Retinal pigment epithelial cell (primary cell): ENCODE measurements at regions not wholly inside any gene's neighbourhood (a gene's known extent, or its start where the extent isn't known, plus 50 kb on each side); places are given as distances from the start of the nearest gene placed in this dataset.

Source experiments
- DNase-seq: peaks from one replicate; pipeline ENCODE4 v3.0.0-alpha.2; 2010; ENCODE audit warnings: low read depth
- H3K4me3 ChIP-seq: 2 replicates; pipeline ENCODE4 v1.5.1; 2011; ENCODE audit warnings: mild to moderate bottlenecking, low read length, control low read depth, moderate library complexity
- TF ChIP-seq, protein P1 (sequence below): conservative IDR thresholded peaks from 2 replicates; pipeline ENCODE4 v1.5.1; 2011; ENCODE audit warnings: low read depth, low read length, control low read depth, inconsistent platforms

DNA sequence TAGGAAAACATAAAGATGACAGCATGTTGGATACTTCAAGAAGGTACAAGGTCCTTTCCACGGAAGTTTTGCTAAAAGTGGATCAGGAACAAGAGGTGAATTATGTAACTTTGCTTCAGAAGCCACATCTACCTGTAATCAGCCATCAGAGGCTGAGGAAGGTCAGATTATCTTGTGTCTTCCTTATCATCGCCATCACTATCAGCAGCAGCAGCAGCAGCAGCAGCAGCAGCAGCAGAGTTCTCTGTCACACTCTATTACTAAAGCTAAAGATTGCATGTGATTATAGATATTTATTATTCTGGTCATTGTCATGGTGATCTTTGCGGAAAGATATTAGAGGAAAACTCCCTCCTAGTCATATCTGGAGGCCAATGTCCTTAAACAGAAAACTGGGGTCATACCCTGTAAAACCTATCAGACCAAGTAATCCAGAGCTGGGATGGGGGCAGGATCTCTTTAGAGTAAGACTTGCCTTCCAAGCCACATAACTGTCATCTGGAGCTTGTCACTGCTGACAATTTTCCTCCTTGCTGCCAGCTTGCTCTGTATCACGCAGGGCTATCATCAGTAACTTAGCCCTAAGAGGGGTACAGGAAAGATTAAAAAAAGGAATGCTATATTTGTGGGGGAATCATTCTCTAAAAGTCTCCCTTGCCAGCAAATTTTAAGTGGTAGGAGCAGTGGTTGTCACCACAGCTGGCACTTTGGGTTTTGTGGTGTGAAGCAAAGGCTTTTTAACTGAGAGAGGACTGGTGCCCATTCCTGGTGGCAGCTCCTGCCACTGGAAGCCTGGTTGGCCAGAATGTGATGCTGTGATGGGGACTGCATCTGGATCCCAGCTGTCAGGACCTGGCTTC lies 130.9 kb upstream of the RASGRP1 start:
- no peak overlapping the region for H3K4me3 ChIP-seq
- TF ChIP-seq, protein P1, sequence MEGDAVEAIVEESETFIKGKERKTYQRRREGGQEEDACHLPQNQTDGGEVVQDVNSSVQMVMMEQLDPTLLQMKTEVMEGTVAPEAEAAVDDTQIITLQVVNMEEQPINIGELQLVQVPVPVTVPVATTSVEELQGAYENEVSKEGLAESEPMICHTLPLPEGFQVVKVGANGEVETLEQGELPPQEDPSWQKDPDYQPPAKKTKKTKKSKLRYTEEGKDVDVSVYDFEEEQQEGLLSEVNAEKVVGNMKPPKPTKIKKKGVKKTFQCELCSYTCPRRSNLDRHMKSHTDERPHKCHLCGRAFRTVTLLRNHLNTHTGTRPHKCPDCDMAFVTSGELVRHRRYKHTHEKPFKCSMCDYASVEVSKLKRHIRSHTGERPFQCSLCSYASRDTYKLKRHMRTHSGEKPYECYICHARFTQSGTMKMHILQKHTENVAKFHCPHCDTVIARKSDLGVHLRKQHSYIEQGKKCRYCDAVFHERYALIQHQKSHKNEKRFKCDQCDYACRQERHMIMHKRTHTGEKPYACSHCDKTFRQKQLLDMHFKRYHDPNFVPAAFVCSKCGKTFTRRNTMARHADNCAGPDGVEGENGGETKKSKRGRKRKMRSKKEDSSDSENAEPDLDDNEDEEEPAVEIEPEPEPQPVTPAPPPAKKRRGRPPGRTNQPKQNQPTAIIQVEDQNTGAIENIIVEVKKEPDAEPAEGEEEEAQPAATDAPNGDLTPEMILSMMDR: no peak
- no peak for DNase-seq

DNA sequence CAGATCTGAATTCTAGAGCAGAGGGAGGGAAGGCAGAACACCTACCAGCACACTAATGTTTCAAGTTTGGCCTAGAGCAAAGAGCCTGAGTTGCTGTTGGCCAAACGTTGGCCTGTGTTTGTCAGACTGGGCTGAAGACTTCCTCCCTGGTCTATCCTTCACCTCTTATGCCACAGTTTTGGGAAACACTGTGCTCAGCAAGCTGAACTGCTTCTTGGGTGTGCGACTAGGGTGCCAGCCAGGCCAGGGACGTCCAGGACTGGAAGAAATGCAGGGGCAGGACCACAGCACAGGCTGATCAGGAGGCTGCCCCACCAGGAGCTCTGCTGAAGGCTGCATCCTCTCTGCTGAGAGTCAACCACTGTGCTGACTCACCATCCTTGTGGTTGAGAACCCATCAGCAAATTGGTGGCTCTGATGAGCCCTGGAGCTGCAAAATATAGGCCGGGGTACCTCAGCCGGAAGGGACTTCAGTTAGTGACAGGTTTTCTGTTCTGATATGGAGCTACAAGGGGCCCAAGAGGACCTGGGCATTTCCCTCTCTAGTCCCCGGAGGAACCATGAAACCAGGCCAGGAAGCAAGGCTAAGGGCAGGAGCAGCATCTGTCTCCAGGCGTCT lies 131.6 kb upstream of the RASGRP1 start:
- TF ChIP-seq, protein P1: no peak
- H3K4me3 ChIP-seq: no peak overlapping the region
- no peak for DNase-seq

DNA sequence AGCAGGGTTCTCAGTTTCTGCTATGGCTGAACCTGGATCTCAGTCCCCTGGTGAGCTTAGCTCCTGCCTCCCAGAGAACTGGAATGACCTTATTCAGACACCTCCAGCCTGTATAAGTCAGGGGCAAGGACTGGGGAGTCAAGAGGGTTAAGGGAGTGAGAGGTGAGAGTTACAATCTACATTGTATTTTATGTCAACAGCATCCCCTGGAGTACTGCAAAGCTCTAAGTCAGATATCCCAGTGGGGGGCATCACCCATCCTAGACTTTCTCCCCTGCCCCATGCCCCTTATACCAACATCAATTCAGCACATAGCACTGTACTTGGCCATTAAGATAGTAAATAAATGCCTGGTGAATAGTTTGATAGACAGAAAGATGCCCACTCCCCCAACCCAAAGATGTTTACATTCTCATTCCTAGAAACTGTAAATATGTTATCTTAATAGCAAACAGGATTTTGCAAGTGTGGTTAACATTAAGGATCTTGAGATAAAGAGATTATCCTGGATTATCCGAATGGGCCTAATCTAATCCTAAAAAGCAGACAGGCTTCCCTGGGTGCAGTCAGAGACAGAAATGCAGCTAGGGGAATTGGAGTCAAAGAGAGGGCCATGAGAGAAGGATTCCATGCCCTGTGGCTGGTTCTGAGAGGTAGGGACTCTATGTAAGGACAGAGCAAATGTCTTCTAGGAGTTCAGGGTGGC lies 132.3 kb upstream of the RASGRP1 start:
- no peak for DNase-seq
- TF ChIP-seq, protein P1: no peak
- H3K4me3 ChIP-seq: no peak overlapping the region

DNA sequence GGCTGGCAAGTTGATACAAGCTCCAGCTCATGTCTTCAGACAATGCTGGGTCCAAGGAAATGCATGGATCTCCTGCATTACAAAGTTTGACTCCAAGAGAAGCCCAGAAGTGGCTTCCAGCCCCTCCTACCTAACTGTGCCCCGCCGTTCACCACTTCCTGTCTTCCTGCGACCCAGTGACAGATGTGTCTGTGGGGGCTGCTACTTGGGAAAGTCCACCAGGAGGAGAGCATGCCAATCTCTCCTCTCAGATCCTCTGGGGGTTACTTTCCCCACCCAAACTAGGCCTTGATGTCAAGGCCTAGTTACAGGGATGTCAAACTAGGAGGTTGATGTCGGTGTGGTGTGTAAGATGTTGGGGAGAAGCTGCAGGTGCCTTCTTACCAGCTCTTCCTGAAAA lies 133.6 kb upstream of the RASGRP1 start:
- TF ChIP-seq, protein P1: no peak
- no peak overlapping the region for H3K4me3 ChIP-seq
- DNase-seq: no peak

DNA sequence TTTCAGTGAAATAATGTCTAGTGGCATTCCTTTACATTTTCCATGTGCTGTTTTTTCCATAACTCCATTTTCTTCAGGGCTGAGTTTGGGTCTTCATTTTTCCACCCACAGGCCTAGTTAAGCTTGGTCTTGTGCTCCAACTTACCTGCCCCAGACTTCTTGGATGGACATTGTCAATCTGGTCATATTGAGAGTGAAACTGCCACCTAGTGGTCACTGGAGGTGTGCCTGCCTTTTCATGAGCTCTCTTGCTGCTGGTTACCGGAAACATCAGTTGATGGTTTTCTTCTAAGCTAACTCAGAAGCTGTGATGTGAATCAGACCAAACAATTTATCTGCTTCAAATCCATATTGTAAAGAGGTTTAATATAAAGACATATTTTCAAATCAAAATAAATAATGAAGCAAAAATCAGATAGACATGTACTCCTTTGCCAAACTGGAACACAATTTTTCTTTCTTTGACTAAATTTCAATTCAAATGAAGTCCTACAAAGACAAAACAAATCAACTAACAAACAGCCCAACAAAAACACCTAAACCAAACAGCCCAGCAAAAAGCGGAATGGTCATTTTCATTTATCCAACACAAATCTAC lies 135.1 kb upstream of the RASGRP1 start:
- TF ChIP-seq, protein P1: peak; percentile 97
- no peak for DNase-seq
- no peak overlapping the region for H3K4me3 ChIP-seq

DNA sequence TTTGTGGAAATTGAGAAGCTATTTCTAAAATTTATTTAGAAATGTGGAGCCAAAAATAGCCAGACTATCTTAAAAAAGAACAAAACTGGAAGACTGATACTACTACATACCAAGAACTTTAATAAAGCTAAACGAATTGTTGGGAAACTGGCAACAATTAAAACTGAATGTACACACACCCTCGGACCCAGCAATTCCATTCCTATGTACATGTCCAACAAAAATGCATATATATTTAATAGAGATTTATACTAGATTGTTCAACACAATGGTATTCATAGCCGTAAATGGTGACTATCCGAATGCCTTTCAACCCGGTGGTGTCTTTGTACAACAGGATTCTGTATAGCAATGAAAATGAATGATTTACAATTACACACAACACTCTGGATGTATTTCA lies 136.5 kb upstream of the RASGRP1 start:
- no peak overlapping the region for H3K4me3 ChIP-seq
- no peak for DNase-seq
- TF ChIP-seq, protein P1: no peak
